ENCODE measurements at regions not wholly inside any gene's neighbourhood (a gene's known extent, or its start where the extent isn't known, plus 50 kb on each side); places are given as distances from the start of the nearest gene placed in this dataset.
"Not testable (repeated sequence)": the region's sequence is repeated elsewhere in the genome, so short reads cannot be mapped to it uniquely, and the experiment has no call there.

- DNase-seq, result no peak
These were observed 1795.4 kb downstream of the LRRC4C start for GRCh38 chr11:39664023-39664422.

- DNase-seq, result no peak
These were observed 1797.6 kb downstream of the LRRC4C start for GRCh38 chr11:39661890-39662289.

- no peak for DNase-seq
These were observed 1807.5 kb downstream of the LRRC4C start for GRCh38 chr11:39651857-39652461.

- no peak for DNase-seq
These were observed 1817.7 kb downstream of the LRRC4C start for GRCh38 chr11:39641751-39642150.

- DNase-seq, result no peak
These were observed 1829.1 kb downstream of the LRRC4C start for GRCh38 chr11:39630365-39630764.

GRCh38 chr11:39628311-39628710 is 1831.1 kb downstream of the LRRC4C start:
- no peak for DNase-seq

- DNase-seq, result not testable (repeated sequence)
These were observed 1839.1 kb downstream of the LRRC4C start for GRCh38 chr11:39620309-39620708.

- no peak for DNase-seq
These were observed 1841.5 kb downstream of the LRRC4C start for GRCh38 chr11:39617971-39618370.

GRCh38 chr11:39589391-39589790 is 1870.1 kb downstream of the LRRC4C start:
- no peak for DNase-seq

GRCh38 chr11:39586036-39586435 is 1873.4 kb downstream of the LRRC4C start:
- no peak for DNase-seq

- DNase-seq, result no peak
These were observed 1888.4 kb downstream of the LRRC4C start for GRCh38 chr11:39571081-39571480.

- no peak for DNase-seq
These were observed 1888.9 kb downstream of the LRRC4C start for GRCh38 chr11:39570526-39570925.

GRCh38 chr11:39569789-39570188 is 1889.7 kb downstream of the LRRC4C start:
- DNase-seq, result no peak

GRCh38 chr11:39542460-39542859 is 1917.0 kb downstream of the LRRC4C start:
- DNase-seq, result no peak

- DNase-seq, result no peak
These were observed 1917.5 kb downstream of the LRRC4C start for GRCh38 chr11:39541945-39542351.

- not testable (repeated sequence) for DNase-seq
These were observed 1923.1 kb downstream of the LRRC4C start for GRCh38 chr11:39536323-39536722.
